NCI-H226 (cell line): ENCODE measurements at regions not wholly inside any gene's neighbourhood (a gene's known extent, or its start where the extent isn't known, plus 50 kb on each side); places are given as distances from the start of the nearest gene placed in this dataset.
"Not testable (repeated sequence)": the region's sequence is repeated elsewhere in the genome, so short reads cannot be mapped to it uniquely, and the experiment has no call there.

ENCODE experiments used
- DNase-seq: peaks from one replicate; pipeline ENCODE4 v3.0.0-alpha.2; 2015

- no peak for DNase-seq
These were observed 1668.7 kb upstream of the PCDH7 start for GRCh38 chr4:29051381-29051965.

GRCh38 chr4:29052266-29052665, 1667.9 kb upstream of the PCDH7 start:
- DNase-seq, result no peak

GRCh38 chr4:29058531-29058930, 1661.6 kb upstream of the PCDH7 start:
- peak; percentile 2 for DNase-seq

GRCh38 chr4:29066861-29067260, 1653.3 kb upstream of the PCDH7 start:
- peak; percentile 6 for DNase-seq

GRCh38 chr4:29073571-29073970, 1646.6 kb upstream of the PCDH7 start:
- DNase-seq, result peak; percentile 44

GRCh38 chr4:29075366-29075765, 1644.8 kb upstream of the PCDH7 start:
- no peak for DNase-seq

GRCh38 chr4:29079260-29079659, 1640.9 kb upstream of the PCDH7 start:
- DNase-seq, result no peak

- peak; percentile 11 for DNase-seq
These were observed 1638.8 kb upstream of the PCDH7 start for GRCh38 chr4:29081234-29081955.

- no peak for DNase-seq
These were observed 1637.5 kb upstream of the PCDH7 start for GRCh38 chr4:29082684-29083083.

GRCh38 chr4:29085748-29086147, 1634.4 kb upstream of the PCDH7 start:
- no peak for DNase-seq

GRCh38 chr4:29104694-29105093, 1615.5 kb upstream of the PCDH7 start:
- DNase-seq, result no peak

- DNase-seq, result no peak
These were observed 1606.2 kb upstream of the PCDH7 start for GRCh38 chr4:29113960-29114359.

GRCh38 chr4:29117231-29117722, 1602.9 kb upstream of the PCDH7 start:
- not testable (repeated sequence) for DNase-seq

GRCh38 chr4:29121586-29121985, 1598.6 kb upstream of the PCDH7 start:
- DNase-seq, result no peak

- no peak for DNase-seq
These were observed 1591.4 kb upstream of the PCDH7 start for GRCh38 chr4:29128810-29129209.

GRCh38 chr4:29131304-29131703, 1588.9 kb upstream of the PCDH7 start:
- no peak for DNase-seq

- DNase-seq, result no peak
These were observed 1577.5 kb upstream of the PCDH7 start for GRCh38 chr4:29142708-29143107.

GRCh38 chr4:29151584-29151983, 1568.6 kb upstream of the PCDH7 start:
- peak; percentile 66 for DNase-seq

- no peak for DNase-seq
These were observed 1566.5 kb upstream of the PCDH7 start for GRCh38 chr4:29153642-29154041.

- DNase-seq, result no peak
These were observed 1544.9 kb upstream of the PCDH7 start for GRCh38 chr4:29175291-29175690.

- no peak for DNase-seq
These were observed 1521.1 kb upstream of the PCDH7 start for GRCh38 chr4:29199025-29199424.

GRCh38 chr4:29199485-29199884, 1520.7 kb upstream of the PCDH7 start:
- DNase-seq, result no peak

- DNase-seq, result no peak
These were observed 1507.1 kb upstream of the PCDH7 start for GRCh38 chr4:29213020-29213419.

- peak; percentile 66 for DNase-seq
These were observed 1499.4 kb upstream of the PCDH7 start for GRCh38 chr4:29220761-29221160.

GRCh38 chr4:29224911-29225310, 1495.3 kb upstream of the PCDH7 start:
- DNase-seq, result no peak
